ENCODE measurements at regions not wholly inside any gene's neighbourhood (a gene's known extent, or its start where the extent isn't known, plus 50 kb on each side); places are given as distances from the start of the nearest gene placed in this dataset.

DNA sequence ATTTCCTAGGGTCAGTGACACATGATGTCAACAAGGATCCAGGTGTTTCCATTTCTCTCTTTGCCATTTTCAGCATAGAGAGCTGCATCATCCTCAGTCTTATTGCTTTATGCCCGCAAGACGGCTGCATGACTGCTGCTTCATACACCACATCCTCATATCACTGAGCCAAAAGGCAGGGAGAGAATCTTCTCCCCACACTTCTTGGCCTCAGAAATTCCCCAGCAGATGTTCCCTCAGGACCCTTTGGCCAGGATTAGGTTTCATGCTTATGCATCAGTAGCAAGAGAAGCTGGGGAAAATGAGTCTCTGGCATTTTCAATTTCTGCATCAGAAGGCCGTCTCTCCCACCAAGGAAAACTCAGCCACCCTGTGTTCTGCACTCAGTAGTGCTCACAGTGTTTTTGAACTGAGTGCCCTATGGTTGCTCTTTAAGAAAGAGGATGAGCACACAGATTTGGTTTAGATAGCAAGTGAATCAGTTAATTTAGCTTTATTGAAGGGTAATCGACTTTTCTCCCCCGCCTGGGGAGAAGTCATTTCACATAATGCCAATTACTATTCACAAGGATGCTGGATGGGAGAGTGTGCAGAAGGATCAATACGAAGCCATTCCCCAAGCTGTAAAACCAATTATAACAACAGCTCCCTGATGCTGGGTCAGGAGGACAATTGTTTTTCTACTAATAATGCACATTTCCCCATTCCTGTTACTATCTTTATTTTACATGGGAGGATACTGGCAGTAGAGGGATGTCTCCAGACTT, 360.2 kb downstream of the HHIPL2 start:
- no peak for DNase-seq
- H3K4me1 Mint-ChIP-seq = no peaks in the 10 kb centered on the region
- Histone ChIP-seq H3K27ac (ENCODE audit: insufficient read length, low read depth, low read length) (no peak overlapping the region), H4K5ac (ENCODE audit: insufficient read length, low read depth, low read length) (no peak overlapping the region), H2BK5ac (ENCODE audit: insufficient read length, low read length) (no peak overlapping the region), H3K23ac (ENCODE audit: insufficient read length, low read depth, low read length) (no peak overlapping the region), H2AFZ (ENCODE audit: low read length) (no peak overlapping the region), H4K91ac (ENCODE audit: insufficient read length, low read depth, low read length) (no peak overlapping the region), H3K79me2 (ENCODE audit: insufficient read depth, low read length) (no peaks in the 10 kb centered on the region), H3K27me3 (ENCODE audit: insufficient read depth, low read length) (no peaks in the 10 kb centered on the region), H3K18ac (ENCODE audit: insufficient read length, low read depth, low read length) (no peak overlapping the region), H4K20me1 (ENCODE audit: control insufficient read depth, insufficient read depth, insufficient read length) (no peaks in the 10 kb centered on the region), H3K9me3 (ENCODE audit: control insufficient read depth, low read depth, low read length) (no peaks in the 10 kb centered on the region), H4K8ac (replicated peaks; ENCODE audit: insufficient read length, low read depth, low read length) (no peak overlapping the region), H2BK120ac (ENCODE audit: low read depth, low read length, poor library complexity, severe bottlenecking) (no peak overlapping the region), H3K56ac (ENCODE audit: insufficient read length, low read depth, low read length) (no peak overlapping the region), H3K23me2 (ENCODE audit: insufficient read length, low read depth, low read length, poor library complexity, severe bottlenecking) (no peaks in the 10 kb centered on the region), H3K79me1 (ENCODE audit: insufficient read depth, low read depth, low read length, poor library complexity, severe bottlenecking) (no peaks in the 10 kb centered on the region), H3T11ph (ENCODE audit: low read length) (no peak overlapping the region), H2BK12ac (ENCODE audit: insufficient read length, low read depth, low read length) (no peak overlapping the region), H3K4me2 (ENCODE audit: insufficient read depth, insufficient read length, low read length) (no peak overlapping the region), H2BK15ac (ENCODE audit: low read depth, low read length) (no peak overlapping the region), H3K9ac (ENCODE audit: extremely low read depth, insufficient read length, low read length) (no peak overlapping the region), H2AK5ac (ENCODE audit: insufficient read length, low read length) (no peak overlapping the region), H3K4me1 (ENCODE audit: insufficient read depth, low read length) (no peaks in the 10 kb centered on the region), H3K14ac (ENCODE audit: insufficient read depth, low read length) (no peak overlapping the region), H2BK20ac (ENCODE audit: low read depth, low read length, poor library complexity, severe bottlenecking) (no peak overlapping the region), H3K4ac (ENCODE audit: low read depth, low read length) (no peak overlapping the region)
- WGBS (ENCODE audit: extremely low coverage, insufficient read length, low lambda C conversion rate) = no CpG with 5 or more reads among the region's 6 CpGs
- no peak overlapping the region for H3K4me3 Mint-ChIP-seq
- H3K36me3 Mint-ChIP-seq (ENCODE audit: insufficient read depth in 1 of 3, low read depth in 3 of 3) = no peaks in the 10 kb centered on the region
- TF ChIP-seq, protein P1, sequence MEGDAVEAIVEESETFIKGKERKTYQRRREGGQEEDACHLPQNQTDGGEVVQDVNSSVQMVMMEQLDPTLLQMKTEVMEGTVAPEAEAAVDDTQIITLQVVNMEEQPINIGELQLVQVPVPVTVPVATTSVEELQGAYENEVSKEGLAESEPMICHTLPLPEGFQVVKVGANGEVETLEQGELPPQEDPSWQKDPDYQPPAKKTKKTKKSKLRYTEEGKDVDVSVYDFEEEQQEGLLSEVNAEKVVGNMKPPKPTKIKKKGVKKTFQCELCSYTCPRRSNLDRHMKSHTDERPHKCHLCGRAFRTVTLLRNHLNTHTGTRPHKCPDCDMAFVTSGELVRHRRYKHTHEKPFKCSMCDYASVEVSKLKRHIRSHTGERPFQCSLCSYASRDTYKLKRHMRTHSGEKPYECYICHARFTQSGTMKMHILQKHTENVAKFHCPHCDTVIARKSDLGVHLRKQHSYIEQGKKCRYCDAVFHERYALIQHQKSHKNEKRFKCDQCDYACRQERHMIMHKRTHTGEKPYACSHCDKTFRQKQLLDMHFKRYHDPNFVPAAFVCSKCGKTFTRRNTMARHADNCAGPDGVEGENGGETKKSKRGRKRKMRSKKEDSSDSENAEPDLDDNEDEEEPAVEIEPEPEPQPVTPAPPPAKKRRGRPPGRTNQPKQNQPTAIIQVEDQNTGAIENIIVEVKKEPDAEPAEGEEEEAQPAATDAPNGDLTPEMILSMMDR (conservative IDR thresholded peaks at IDR 0.05) = no peak
- H3K27me3 Mint-ChIP-seq (ENCODE audit: low read depth) = no peaks in the 10 kb centered on the region
- H3K9me3 Mint-ChIP-seq = peaks cover 0 to 5% of the 10 kb centered on the region in 2 experiments; a peak in 3 of 5 replicates
- no peak overlapping the region for H3K27ac Mint-ChIP-seq
